ENCODE measurements at regions not wholly inside any gene's neighbourhood (a gene's known extent, or its start where the extent isn't known, plus 50 kb on each side); places are given as distances from the start of the nearest gene placed in this dataset.

DNA sequence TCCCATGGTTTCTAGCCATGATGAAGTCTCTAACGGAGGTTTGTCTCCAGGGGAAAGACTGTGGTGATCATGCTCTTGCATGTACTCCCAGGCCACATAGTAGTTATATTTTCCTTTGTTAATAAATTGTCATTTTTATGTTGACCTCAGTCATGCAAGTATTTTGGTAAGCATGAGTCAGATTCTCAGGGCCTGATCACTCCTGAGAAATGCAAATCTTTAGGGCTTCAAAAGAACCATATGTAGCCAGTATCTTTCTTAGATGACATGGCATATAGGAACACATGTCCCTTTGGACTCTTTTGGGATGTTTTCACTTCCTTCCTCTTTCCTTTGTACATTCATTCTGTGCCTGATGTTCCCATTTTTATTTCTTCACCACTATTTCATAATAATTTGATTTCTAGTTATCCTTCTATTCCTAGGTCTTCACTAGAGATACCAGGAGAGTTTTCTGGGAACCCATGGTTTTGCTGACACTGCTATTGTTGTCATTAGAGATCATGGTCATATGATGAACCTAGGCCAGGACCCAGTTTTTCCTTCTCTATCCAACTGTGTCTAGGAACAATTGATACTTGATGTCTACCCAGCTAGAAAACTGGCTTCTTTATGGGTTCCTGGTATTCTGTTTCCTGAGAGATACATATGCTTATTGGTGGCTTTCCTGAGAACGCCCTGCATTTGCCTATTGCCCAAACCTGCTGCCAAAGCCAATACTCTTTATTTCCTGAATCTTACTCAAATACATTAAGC is 248.1 kb upstream of the NREP start:
- Histone ChIP-seq H3K27ac (replicated peaks in 1 of 4) (no peak overlapping the region), H3K4me1 (peaks cover 0 to 14% (median 7%) of the 10 kb centered on the region in 4 donors), H3K4me3 (no peak overlapping the region), H3K9me3 (no peaks in the 10 kb centered on the region), H3K36me3 (no peaks in the 10 kb centered on the region), H3K27me3 (no peaks in the 10 kb centered on the region)
- WGBS = 97% methylated on average over 2 of the region's 2 CpGs
- no peak for DNase-seq (ENCODE audit: extremely low spot score)
- intact Hi-C loops (cut with DNase I) = no loop called here
- TF ChIP-seq CTCF (IDR thresholded peaks at IDR 0.05) = no peak
- TF ChIP-seq POLR2AphosphoS5 (IDR thresholded peaks at IDR 0.05) = no peak
- TF ChIP-seq POLR2A (IDR thresholded peaks at IDR 0.05; ENCODE audit: low read depth) = no peak
- no peak for TF ChIP-seq EP300 (IDR thresholded peaks at IDR 0.05)

DNA sequence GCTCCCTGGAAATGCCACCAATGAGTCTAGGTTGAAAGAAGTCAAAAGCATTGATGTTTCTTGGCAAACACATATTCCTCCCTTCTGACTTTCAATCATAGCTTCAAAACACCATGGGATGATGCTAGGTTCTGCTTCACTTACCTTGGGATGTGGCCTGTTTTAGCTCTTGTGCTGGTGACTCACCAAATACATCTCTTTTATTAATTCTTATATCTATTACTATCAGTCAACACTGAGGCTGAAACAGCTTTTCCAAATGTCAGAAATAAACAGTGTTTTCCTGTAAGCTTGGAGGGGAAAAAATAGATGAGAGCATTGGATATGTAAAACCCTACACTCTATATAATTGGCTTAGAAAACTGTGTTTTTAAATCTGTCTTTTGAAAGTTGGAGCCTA is 245.4 kb upstream of the NREP start:
- intact Hi-C loops (cut with DNase I) = no loop called here
- DNase-seq (ENCODE audit: extremely low spot score) = no peak
- H3K27me3 ChIP-seq = no peaks in the 10 kb centered on the region
- no peak overlapping the region for H3K4me3 ChIP-seq
- peaks cover 0 to 14% (median 7%) of the 10 kb centered on the region in 4 donors for H3K4me1 ChIP-seq
- no peak overlapping the region for H3K27ac ChIP-seq (replicated peaks in 1 of 4)
- H3K36me3 ChIP-seq = no peaks in the 10 kb centered on the region
- no peaks in the 10 kb centered on the region for H3K9me3 ChIP-seq
- TF ChIP-seq EP300 (IDR thresholded peaks at IDR 0.05) (no peak), POLR2A (IDR thresholded peaks at IDR 0.05; ENCODE audit: low read depth) (no peak), POLR2AphosphoS5 (IDR thresholded peaks at IDR 0.05) (no peak), CTCF (IDR thresholded peaks at IDR 0.05) (no peak)

DNA sequence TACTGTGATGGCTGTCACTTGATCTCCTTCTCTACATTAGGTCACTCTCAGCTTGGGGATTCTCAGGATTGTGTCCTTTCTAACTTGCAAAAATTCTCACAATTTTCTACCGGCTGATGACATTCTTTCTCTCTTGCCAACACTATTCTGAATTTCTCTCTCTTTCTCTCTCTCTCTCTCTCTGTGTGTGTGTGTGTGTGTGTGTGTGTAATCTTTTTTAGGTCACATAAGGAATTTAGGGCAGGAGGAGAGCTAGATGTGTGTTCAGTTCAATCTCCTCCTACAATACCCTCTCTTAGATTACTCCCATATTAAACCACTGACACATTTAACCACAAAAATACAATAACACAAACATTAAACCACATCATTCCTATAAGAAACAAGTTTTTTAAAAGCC is 242.3 kb upstream of the NREP start:
- Histone ChIP-seq H3K4me3 (no peak overlapping the region), H3K27me3 (no peaks in the 10 kb centered on the region), H3K27ac (replicated peaks in 1 of 4) (no peak overlapping the region), H3K4me1 (no peaks in the 10 kb centered on the region), H3K36me3 (no peaks in the 10 kb centered on the region), H3K9me3 (no peaks in the 10 kb centered on the region)
- TF ChIP-seq POLR2A (IDR thresholded peaks at IDR 0.05; ENCODE audit: low read depth) (no peak), POLR2AphosphoS5 (IDR thresholded peaks at IDR 0.05) (no peak), CTCF (IDR thresholded peaks at IDR 0.05) (no peak), EP300 (IDR thresholded peaks at IDR 0.05) (no peak)
- 91% methylated on average over 1 of the region's 1 CpG for WGBS
- no peak for DNase-seq (ENCODE audit: extremely low spot score)
- intact Hi-C loops (cut with DNase I) = no loop called here

DNA sequence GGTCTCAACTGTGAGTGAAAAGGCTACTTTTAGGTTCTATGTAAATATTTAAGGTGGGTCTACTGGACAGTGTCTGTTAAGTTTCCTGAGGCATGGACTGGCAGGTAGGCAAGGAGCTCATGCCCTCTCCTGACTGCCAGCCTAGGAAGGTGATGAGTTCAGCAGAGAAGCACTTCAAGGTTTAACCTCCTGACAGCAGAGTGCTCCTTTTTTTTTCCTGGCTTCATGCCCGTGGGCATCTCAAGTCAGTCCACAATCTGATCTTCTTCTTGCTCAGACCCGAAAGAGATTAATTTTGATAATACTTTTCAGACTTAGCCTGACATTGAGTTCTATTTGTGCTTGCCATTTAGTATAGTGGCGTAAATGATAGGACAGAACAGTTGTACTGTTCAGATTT is 241.9 kb upstream of the NREP start:
- no peak for DNase-seq (ENCODE audit: extremely low spot score)
- Histone ChIP-seq H3K27ac (replicated peaks in 1 of 4) (no peak overlapping the region), H3K36me3 (no peaks in the 10 kb centered on the region), H3K27me3 (no peaks in the 10 kb centered on the region), H3K4me1 (no peaks in the 10 kb centered on the region), H3K9me3 (no peaks in the 10 kb centered on the region), H3K4me3 (no peak overlapping the region)
- WGBS = 85% methylated on average over 3 of the region's 3 CpGs
- intact Hi-C loops (cut with DNase I) = no loop called here
- no peak for TF ChIP-seq POLR2AphosphoS5 (IDR thresholded peaks at IDR 0.05)
- no peak for TF ChIP-seq EP300 (IDR thresholded peaks at IDR 0.05)
- TF ChIP-seq POLR2A (IDR thresholded peaks at IDR 0.05; ENCODE audit: low read depth) = no peak
- no peak for TF ChIP-seq CTCF (IDR thresholded peaks at IDR 0.05)

DNA sequence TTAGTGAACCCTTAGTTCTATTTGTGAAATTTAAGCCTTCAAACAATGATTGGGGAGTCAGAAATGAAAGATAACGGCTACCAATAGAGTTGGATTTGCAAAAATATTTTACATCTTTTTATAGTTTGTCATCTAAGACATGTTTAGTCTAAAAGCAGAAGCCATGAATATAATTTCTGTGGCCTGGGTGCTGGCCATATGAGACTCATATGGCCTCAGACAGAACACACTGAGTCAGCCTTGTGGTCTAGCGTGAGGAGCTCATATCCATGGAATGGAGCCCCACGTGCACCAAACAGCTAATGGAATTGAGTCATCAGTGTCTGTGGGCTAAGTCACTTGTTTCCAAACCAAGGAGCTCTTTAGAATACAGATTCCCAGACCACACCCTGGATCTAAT is 240.7 kb upstream of the NREP start:
- Histone ChIP-seq H3K36me3 (no peaks in the 10 kb centered on the region), H3K27me3 (no peaks in the 10 kb centered on the region), H3K27ac (replicated peaks in 1 of 4) (no peak overlapping the region), H3K4me1 (no peaks in the 10 kb centered on the region), H3K4me3 (no peak overlapping the region), H3K9me3 (no peaks in the 10 kb centered on the region)
- DNase-seq (ENCODE audit: extremely low spot score) = no peak
- WGBS = 64% methylated on average over 3 of the region's 3 CpGs
- TF ChIP-seq POLR2AphosphoS5 (IDR thresholded peaks at IDR 0.05) = peak in 1 of 2 donors; percentile 6
- TF ChIP-seq EP300 (IDR thresholded peaks at IDR 0.05) = no peak
- intact Hi-C loops (cut with DNase I) = no loop called here
